OCI-LY7 (cell line): ENCODE measurements at regions not wholly inside any gene's neighbourhood (a gene's known extent, or its start where the extent isn't known, plus 50 kb on each side); places are given as distances from the start of the nearest gene placed in this dataset.

Experiments used
- BruUV-seq: library from RNA; stranded (reverse); fragments of 400-500 nt; replicated peaks from 2 replicates; lab custom pipeline; 2021; lab: Mats Ljungman, UMichigan
- CTCF ChIA-PET: fragments of 300-600 bp; sonication (Branson Sonifier 250); formaldehyde crosslinking; loops from one replicate; lab custom pipeline; 2022; ENCODE audit warnings: antibody characterized with exemption; ENCODE audit not compliant: unreplicated experiment; lab: Charles Lee
- POLR2A ChIA-PET: fragments of 300-600 bp; sonication (Branson Sonifier 250); formaldehyde crosslinking; loops from one replicate; lab custom pipeline; 2022; ENCODE audit warnings: antibody characterized with exemption; lab: Charles Lee
- DNase-seq: peaks from one replicate; pipeline ENCODE4 v3.0.0-alpha.2; 2015; ENCODE audit warnings: low spot score
- H2AFZ ChIP-seq: fragments of 200-600 bp; sonication (generic), shearing (Covaris generic); 2 replicates; pipeline ENCODE4 v1.6.1; 2014; ENCODE audit warnings: mild to moderate bottlenecking, antibody characterized with exemption, low read length, moderate library complexity
- H3K27ac ChIP-seq: fragments of 200-600 bp; sonication (generic); 2 replicates; pipeline ENCODE4 v1.5.1; 2014; ENCODE audit warnings: mixed run types, low read depth, mild to moderate bottlenecking, moderate library complexity, low read length, inconsistent platforms; ENCODE audit not compliant: poor library complexity, severe bottlenecking
- H3K36me3 ChIP-seq: fragments of 200-600 bp; sonication (generic); 2 replicates; pipeline ENCODE4 v1.6.1; 2014; ENCODE audit warnings: mild to moderate bottlenecking, antibody characterized with exemption, low read length, moderate library complexity, mixed read lengths; ENCODE audit not compliant: insufficient read depth
- H3K4me1 ChIP-seq: fragments of 200-600 bp; sonication (generic); 2 replicates; pipeline ENCODE4 v1.5.1; 2014; ENCODE audit warnings: mild to moderate bottlenecking, low read length; ENCODE audit not compliant: insufficient read depth, poor library complexity, severe bottlenecking
- H3K4me2 ChIP-seq: fragments of 200-600 bp; sonication (generic); 2 replicates; pipeline ENCODE4 v1.6.1; 2014; ENCODE audit warnings: mild to moderate bottlenecking, low read length
- H3K4me3 ChIP-seq: fragments of 200-600 bp; sonication (generic); 2 replicates; pipeline ENCODE4 v1.5.1; 2014; ENCODE audit warnings: mild to moderate bottlenecking, low read depth, low read length; ENCODE audit not compliant: poor library complexity, severe bottlenecking
- H3K79me2 ChIP-seq: fragments of 200-600 bp; sonication (generic); 2 replicates; pipeline ENCODE4 v1.6.1; 2016; ENCODE audit warnings: low read depth, mild to moderate bottlenecking, low read length, moderate library complexity, mixed read lengths; ENCODE audit not compliant: insufficient read depth
- H3K9me2 ChIP-seq: fragments of 200-600 bp; sonication (generic); 2 replicates; pipeline ENCODE4 v1.6.1; 2016; ENCODE audit warnings: mild to moderate bottlenecking, low read length, mixed read lengths; ENCODE audit not compliant: insufficient read depth
- H3K9me3 ChIP-seq: fragments of 200-600 bp; sonication (generic); 2 replicates; pipeline ENCODE4 v1.6.1; 2014; ENCODE audit warnings: mild to moderate bottlenecking, mixed run types, low read length, mixed read lengths
- H4K20me1 ChIP-seq: fragments of 200-600 bp; sonication (generic); 2 replicates; pipeline ENCODE4 v1.6.1; 2014; ENCODE audit warnings: mild to moderate bottlenecking, antibody characterized with exemption, low read length, moderate library complexity, mixed read lengths; ENCODE audit not compliant: insufficient read depth
- CTCF ChIP-seq: fragments of 200-600 bp; sonication (generic); conservative IDR thresholded peaks from 2 replicates; pipeline ENCODE4 v1.5.1; 2014; ENCODE audit warnings: mild to moderate bottlenecking, antibody characterized with exemption, low read length, moderate library complexity, mixed read lengths
- EZH2phosphoT487 ChIP-seq: fragments of 200-600 bp; sonication (generic); IDR thresholded peaks from 2 replicates; pipeline ENCODE4 v1.6.1; 2018; ENCODE audit warnings: low read depth, borderline replicate concordance, mild to moderate bottlenecking, mixed run types, antibody characterized with exemption, low read length, moderate library complexity, mixed read lengths
- intact Hi-C: fragments of 100-400 bp; cut with micrococcal nuclease; formaldehyde crosslinking; loops from one replicate; pipeline ENCODE4 v1.10.0; 2022; ENCODE audit not compliant: unreplicated experiment

GRCh38 chr17:77618731-77619130 lies 339.8 kb upstream of the TNRC6C start:
- TF ChIP-seq CTCF (no peak), EZH2phosphoT487 (no peak)
- H3K79me2 ChIP-seq, result no peaks in the 10 kb centered on the region
- BruUV-seq, result no TSS peak
- DNase-seq, result no peak
- H3K4me3 ChIP-seq, result no peak overlapping the region
- H3K4me1 ChIP-seq, result no peaks in the 10 kb centered on the region
- no peak overlapping the region for H2AFZ ChIP-seq
- H3K9me2 ChIP-seq, result no peaks in the 10 kb centered on the region
- no peaks in the 10 kb centered on the region for H3K9me3 ChIP-seq
- POLR2A ChIA-PET, result interaction anchor here (0.6 kb wide), 1 partner anchor 342 kb away, joined by 3 read pairs; no protein-coding TSS in a partner anchor
- intact Hi-C loops, result no loop called here
- no peak overlapping the region for H3K4me2 ChIP-seq
- no peaks in the 10 kb centered on the region for H4K20me1 ChIP-seq
- H3K27ac ChIP-seq, result no peak overlapping the region
- CTCF ChIA-PET, result no interaction called here
- no peaks in the 10 kb centered on the region for H3K36me3 ChIP-seq

DNA sequence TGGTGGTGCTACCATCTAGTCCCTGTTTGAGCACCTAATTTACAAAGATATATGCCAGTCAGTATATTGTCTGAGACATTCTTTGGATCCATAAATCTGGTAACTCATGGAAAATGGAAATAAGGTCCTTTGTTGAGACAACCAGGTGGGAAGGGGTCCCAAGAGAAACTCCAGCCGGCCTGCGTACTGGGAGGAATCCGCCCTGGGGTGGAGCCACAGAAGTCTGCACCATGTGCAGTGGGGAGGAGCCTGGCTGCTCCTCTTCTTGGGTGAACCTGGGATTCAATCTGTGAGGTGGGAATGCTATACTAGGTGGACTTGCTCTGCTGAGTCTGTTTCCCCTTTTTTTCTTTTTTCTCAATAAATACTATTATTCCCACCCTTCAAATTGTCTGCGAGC lies 339.2 kb upstream of the TNRC6C start:
- CTCF ChIA-PET, result no interaction called here

More for the DNA sequence above, 339.2 kb upstream of the TNRC6C start:
- H2AFZ ChIP-seq, result no peak overlapping the region
- no peak for DNase-seq
- TF ChIP-seq CTCF, result no peak
- no peak for TF ChIP-seq EZH2phosphoT487
- no peaks in the 10 kb centered on the region for H4K20me1 ChIP-seq
- no TSS peak for BruUV-seq
- POLR2A ChIA-PET, result interaction anchor here (0.6 to 1.1 kb wide), 2 partner anchors 9 to 341 kb away, joined by 3 read pairs; no protein-coding TSS in a partner anchor
- H3K9me3 ChIP-seq, result no peaks in the 10 kb centered on the region
- no peak overlapping the region for H3K4me2 ChIP-seq
- intact Hi-C loops, result no loop called here
- H3K79me2 ChIP-seq, result no peaks in the 10 kb centered on the region
- H3K4me3 ChIP-seq, result no peak overlapping the region
- H3K9me2 ChIP-seq, result no peaks in the 10 kb centered on the region
- no peak overlapping the region for H3K27ac ChIP-seq
- no peaks in the 10 kb centered on the region for H3K36me3 ChIP-seq
- no peaks in the 10 kb centered on the region for H3K4me1 ChIP-seq
